Fibroblast of lung (primary cell): ENCODE measurements at regions not wholly inside any gene's neighbourhood (a gene's known extent, or its start where the extent isn't known, plus 50 kb on each side); places are given as distances from the start of the nearest gene placed in this dataset.

Experiments used
- DNase-seq, 2 donors: peaks; one replicate each; pipeline versions ENCODE4 v3.0.0 to v3.0.0-alpha.2; 2010; ENCODE audit warnings: low read depth in 2 of 2
- H2AFZ ChIP-seq: 2 replicates; pipeline ENCODE4 v1.5.1; 2012; ENCODE audit warnings: low read length, control low read depth, inconsistent platforms
- H3K27ac ChIP-seq: 2 replicates; pipeline ENCODE4 v1.5.1; 2011; ENCODE audit warnings: low read length, control low read depth; ENCODE audit not compliant: insufficient read depth
- H3K27me3 ChIP-seq: 2 replicates; pipeline ENCODE4 v1.5.1; 2011; ENCODE audit warnings: mild to moderate bottlenecking, low read length; ENCODE audit not compliant: control insufficient read depth, insufficient read depth
- H3K36me3 ChIP-seq: 2 replicates; pipeline ENCODE4 v1.5.1; 2011; ENCODE audit warnings: low read length; ENCODE audit not compliant: control insufficient read depth, insufficient read depth
- H3K4me1 ChIP-seq: 2 replicates; pipeline ENCODE4 v1.5.1; 2011; ENCODE audit warnings: low read length; ENCODE audit not compliant: control insufficient read depth, insufficient read depth; ENCODE audit errors: extremely low read depth
- H3K4me2 ChIP-seq: 2 replicates; pipeline ENCODE4 v1.5.1; 2011; ENCODE audit warnings: low read length, control low read depth; ENCODE audit not compliant: insufficient read depth; ENCODE audit errors: extremely low read depth
- H3K4me3 ChIP-seq, 4 experiments: fragments of 200-600 bp in 1 of 4; sonication (generic) in 1 of 4; replicated peaks in 1 of 4; 2 replicates each; pipeline ENCODE4 v1.5.1; 2011 to 2016; ENCODE audit warnings: low read length in 4 of 4, low read depth in 3 of 4, mild to moderate bottlenecking in 3 of 4, control low read depth in 2 of 4, inconsistent platforms in 1 of 4, mixed read lengths in 1 of 4; ENCODE audit not compliant: insufficient read depth in 1 of 4; ENCODE audit errors: control extremely low read depth in 1 of 4
- H3K79me2 ChIP-seq: 2 replicates; pipeline ENCODE4 v1.5.1; 2012; ENCODE audit warnings: mild to moderate bottlenecking, low read length, inconsistent platforms; ENCODE audit not compliant: control insufficient read depth, insufficient read depth
- H3K9ac ChIP-seq: 2 replicates; pipeline ENCODE4 v1.5.1; 2011; ENCODE audit warnings: mild to moderate bottlenecking, low read length, control low read depth; ENCODE audit not compliant: insufficient read depth
- H3K9me3 ChIP-seq: 2 replicates; pipeline ENCODE4 v1.5.1; 2012; ENCODE audit warnings: low read depth, low read length; ENCODE audit not compliant: control insufficient read depth, insufficient read depth
- H4K20me1 ChIP-seq: 2 replicates; pipeline ENCODE4 v1.5.1; 2011; ENCODE audit warnings: low read length; ENCODE audit not compliant: control insufficient read depth, insufficient read depth; ENCODE audit errors: extremely low read depth
- EZH2 ChIP-seq: IDR thresholded peaks from 2 replicates; pipeline ENCODE4 v1.5.1; 2012; ENCODE audit warnings: low read length, control low read depth, mild to moderate bottlenecking; ENCODE audit errors: missing control alignments
- TF ChIP-seq, protein P1 (sequence below), 2 donors: IDR thresholded peaks in 1 of 2; conservative IDR thresholded peaks in 1 of 2; 1 replicate in 1 of 2; 2 replicates in 1 of 2; pipeline ENCODE4 v1.5.1; 2011 to 2012; ENCODE audit warnings: low read length in 2 of 2, control low read depth in 1 of 2, inconsistent platforms in 1 of 2, low read depth in 1 of 2, mild to moderate bottlenecking in 1 of 2

DNA sequence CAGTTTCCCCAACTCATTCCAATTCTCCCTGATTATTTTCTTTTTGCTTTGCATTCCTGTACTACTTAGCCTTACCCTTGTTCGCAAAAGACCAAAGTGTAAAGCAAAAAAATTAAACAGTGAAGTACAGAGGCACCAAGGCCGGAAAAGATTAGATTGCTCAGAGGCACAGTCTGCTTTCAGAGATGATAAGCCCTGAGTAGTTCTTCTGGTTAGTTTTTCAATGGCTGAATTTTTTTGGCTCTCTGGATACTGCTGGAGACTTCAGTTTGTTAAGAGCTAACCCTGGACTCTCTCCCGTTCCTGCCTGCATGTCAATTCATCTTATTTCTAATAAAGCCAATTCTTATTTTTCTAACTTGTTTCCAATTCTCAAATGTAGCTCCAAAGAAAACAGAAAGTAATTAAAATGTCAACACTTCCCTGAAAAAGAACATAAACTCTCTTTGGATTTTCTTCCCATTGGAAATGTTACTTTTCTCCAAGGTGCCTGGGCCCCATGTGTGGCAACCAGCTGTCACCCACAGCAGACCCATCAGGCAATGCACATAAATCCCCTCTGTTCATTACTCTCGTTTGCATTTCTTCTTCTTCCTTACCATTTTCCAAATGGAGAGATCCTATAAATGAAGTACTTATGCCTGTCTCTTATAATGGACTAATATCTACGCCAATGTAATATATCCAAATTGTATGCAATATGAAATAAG is 142.8 kb downstream of the BTG1 start:
- Histone ChIP-seq H3K4me3 (no peak overlapping the region), H3K4me1 (no peaks in the 10 kb centered on the region), H4K20me1 (no peaks in the 10 kb centered on the region), H3K9ac (no peak overlapping the region), H3K27me3 (no peaks in the 10 kb centered on the region), H3K9me3 (no peaks in the 10 kb centered on the region), H3K27ac (no peak overlapping the region), H3K4me2 (no peak overlapping the region), H3K79me2 (no peaks in the 10 kb centered on the region), H2AFZ (peak overlapping the region; percentile 24), H3K36me3 (no peaks in the 10 kb centered on the region)
- DNase-seq: no peak
- no peak for TF ChIP-seq EZH2
- TF ChIP-seq, protein P1, sequence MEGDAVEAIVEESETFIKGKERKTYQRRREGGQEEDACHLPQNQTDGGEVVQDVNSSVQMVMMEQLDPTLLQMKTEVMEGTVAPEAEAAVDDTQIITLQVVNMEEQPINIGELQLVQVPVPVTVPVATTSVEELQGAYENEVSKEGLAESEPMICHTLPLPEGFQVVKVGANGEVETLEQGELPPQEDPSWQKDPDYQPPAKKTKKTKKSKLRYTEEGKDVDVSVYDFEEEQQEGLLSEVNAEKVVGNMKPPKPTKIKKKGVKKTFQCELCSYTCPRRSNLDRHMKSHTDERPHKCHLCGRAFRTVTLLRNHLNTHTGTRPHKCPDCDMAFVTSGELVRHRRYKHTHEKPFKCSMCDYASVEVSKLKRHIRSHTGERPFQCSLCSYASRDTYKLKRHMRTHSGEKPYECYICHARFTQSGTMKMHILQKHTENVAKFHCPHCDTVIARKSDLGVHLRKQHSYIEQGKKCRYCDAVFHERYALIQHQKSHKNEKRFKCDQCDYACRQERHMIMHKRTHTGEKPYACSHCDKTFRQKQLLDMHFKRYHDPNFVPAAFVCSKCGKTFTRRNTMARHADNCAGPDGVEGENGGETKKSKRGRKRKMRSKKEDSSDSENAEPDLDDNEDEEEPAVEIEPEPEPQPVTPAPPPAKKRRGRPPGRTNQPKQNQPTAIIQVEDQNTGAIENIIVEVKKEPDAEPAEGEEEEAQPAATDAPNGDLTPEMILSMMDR (conservative IDR thresholded peaks at IDR 0.05 in 1 of 2, IDR thresholded peaks at IDR 0.05 in 1 of 2; ENCODE audit: low read depth in 1 of 2, low read length in 2 of 2): no peak

DNA sequence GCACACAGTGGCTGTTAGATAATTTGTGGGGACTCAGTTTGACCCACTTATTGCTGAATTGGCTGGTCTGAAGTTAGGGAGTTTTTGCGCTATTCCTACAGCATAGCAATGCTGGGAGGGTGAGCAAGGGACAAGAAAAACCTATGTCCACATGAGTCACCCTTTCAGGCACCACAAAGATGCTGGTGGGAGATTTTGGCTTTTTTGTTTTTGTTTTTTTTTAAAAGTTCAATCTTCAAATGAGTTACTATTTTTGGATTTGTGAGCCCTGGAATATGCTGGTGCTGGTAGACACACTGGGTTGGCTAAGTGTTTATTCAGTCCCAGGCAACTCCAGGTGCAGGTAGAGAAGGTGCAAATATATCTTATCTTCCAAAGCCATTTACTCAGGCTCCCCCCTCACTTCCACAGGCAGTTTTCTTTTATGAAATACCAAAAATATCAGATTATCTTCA is 143.4 kb downstream of the BTG1 start:
- Histone ChIP-seq H2AFZ (no peak overlapping the region), H3K9ac (no peak overlapping the region), H3K36me3 (no peaks in the 10 kb centered on the region), H3K9me3 (no peaks in the 10 kb centered on the region), H4K20me1 (no peaks in the 10 kb centered on the region), H3K4me1 (no peaks in the 10 kb centered on the region), H3K27me3 (no peaks in the 10 kb centered on the region), H3K4me3 (no peak overlapping the region), H3K27ac (no peak overlapping the region), H3K4me2 (no peak overlapping the region), H3K79me2 (no peaks in the 10 kb centered on the region)
- TF ChIP-seq, protein P1 (conservative IDR thresholded peaks at IDR 0.05 in 1 of 2, IDR thresholded peaks at IDR 0.05 in 1 of 2; ENCODE audit: low read depth in 1 of 2, low read length in 2 of 2): no peak
- no peak for TF ChIP-seq EZH2
- DNase-seq: peak in 1 of 2 donors; percentile 47

DNA sequence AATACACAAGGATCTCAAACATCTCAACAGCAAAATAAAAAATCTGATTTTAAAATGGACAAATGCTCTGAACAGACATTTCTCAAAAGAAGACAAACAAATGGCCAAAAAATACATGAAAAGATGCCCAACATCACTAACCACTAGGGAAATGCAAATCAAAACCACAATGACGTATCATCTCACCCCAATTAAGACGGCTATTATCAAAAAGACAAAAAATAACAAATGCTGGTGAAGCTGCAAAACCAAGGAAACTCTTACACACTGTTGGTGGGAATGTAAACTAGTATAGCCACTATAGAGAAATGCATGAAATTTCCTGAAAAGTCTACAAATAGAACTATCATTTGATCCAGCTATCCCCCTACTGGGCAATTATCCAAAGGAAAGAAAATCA is 145.0 kb downstream of the BTG1 start:
- H3K27me3 ChIP-seq: no peaks in the 10 kb centered on the region

More for the DNA sequence above, 145.0 kb downstream of the BTG1 start:
- Histone ChIP-seq H3K9ac (no peak overlapping the region), H3K4me1 (no peaks in the 10 kb centered on the region), H3K4me2 (no peak overlapping the region), H3K27ac (no peak overlapping the region), H3K36me3 (no peaks in the 10 kb centered on the region), H4K20me1 (no peaks in the 10 kb centered on the region), H3K4me3 (no peak overlapping the region), H3K9me3 (no peaks in the 10 kb centered on the region), H3K79me2 (no peaks in the 10 kb centered on the region), H2AFZ (no peak overlapping the region)
- TF ChIP-seq EZH2: no peak
- TF ChIP-seq, protein P1 (conservative IDR thresholded peaks at IDR 0.05 in 1 of 2, IDR thresholded peaks at IDR 0.05 in 1 of 2; ENCODE audit: low read depth in 1 of 2, low read length in 2 of 2): no peak
- DNase-seq: peak in 1 of 2 donors; percentile 70
